ENCODE measurements at regions not wholly inside any gene's neighbourhood (a gene's known extent, or its start where the extent isn't known, plus 50 kb on each side); places are given as distances from the start of the nearest gene placed in this dataset.

DNA sequence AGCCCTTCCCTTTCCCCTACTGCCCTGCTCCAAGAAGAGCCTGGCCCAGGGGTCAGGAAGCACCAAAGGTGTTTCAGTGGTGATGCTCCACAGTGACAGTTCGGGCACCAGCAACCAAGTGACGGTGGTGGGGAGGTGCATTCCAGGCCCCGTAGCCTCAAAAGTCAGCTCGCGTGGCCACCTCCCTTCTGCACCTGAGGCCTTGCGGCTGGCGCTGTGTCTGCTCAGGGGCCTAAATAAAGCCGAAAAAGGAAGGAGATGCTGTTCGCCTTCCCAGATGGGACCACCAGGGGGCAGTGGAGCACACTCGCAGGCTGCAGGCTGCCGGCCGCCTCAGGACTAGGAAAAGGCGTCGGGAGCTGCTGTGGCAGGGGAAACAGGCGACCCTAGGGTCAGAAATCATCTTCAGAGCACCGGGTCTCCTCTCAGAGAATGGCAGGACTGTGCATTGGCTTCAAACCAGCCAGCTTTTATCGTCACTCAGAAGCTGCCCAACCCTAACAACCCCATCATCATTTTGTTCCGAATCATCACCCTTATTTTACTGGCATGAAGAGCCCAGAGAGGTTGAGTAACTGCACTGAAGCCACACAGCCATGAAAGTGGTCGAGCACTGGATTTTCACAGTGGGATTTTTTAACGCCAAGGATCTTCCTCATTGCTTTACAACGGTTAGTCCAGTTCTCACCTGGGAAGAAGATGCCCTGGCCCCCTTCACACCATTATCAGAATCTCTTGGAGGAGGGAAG lies 213.0 kb upstream of the CELF4 start:
- Histone ChIP-seq H3K36me3 (no peaks in the 10 kb centered on the region), H3K4me1 (no peaks in the 10 kb centered on the region), H3K9me3 (no peaks in the 10 kb centered on the region), H3K27ac (no peak overlapping the region), H3K4me3 (no peak overlapping the region), H3K27me3 (no peaks in the 10 kb centered on the region)
- 23% methylated on average over 14 to 21 of the region's 21 CpGs for WGBS, 2 donors
- TF ChIP-seq, protein P1, sequence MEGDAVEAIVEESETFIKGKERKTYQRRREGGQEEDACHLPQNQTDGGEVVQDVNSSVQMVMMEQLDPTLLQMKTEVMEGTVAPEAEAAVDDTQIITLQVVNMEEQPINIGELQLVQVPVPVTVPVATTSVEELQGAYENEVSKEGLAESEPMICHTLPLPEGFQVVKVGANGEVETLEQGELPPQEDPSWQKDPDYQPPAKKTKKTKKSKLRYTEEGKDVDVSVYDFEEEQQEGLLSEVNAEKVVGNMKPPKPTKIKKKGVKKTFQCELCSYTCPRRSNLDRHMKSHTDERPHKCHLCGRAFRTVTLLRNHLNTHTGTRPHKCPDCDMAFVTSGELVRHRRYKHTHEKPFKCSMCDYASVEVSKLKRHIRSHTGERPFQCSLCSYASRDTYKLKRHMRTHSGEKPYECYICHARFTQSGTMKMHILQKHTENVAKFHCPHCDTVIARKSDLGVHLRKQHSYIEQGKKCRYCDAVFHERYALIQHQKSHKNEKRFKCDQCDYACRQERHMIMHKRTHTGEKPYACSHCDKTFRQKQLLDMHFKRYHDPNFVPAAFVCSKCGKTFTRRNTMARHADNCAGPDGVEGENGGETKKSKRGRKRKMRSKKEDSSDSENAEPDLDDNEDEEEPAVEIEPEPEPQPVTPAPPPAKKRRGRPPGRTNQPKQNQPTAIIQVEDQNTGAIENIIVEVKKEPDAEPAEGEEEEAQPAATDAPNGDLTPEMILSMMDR (IDR thresholded peaks at IDR 0.05) = peak; percentile 20 to 55 (median 46)
- no peak for TF ChIP-seq EP300 (IDR thresholded peaks at IDR 0.05)
- no peak for TF ChIP-seq POLR2A (IDR thresholded peaks at IDR 0.05)
- peak in 1 of 2 donors; percentile 16 for DNase-seq (ENCODE audit: low spot score in 2 of 2)

DNA sequence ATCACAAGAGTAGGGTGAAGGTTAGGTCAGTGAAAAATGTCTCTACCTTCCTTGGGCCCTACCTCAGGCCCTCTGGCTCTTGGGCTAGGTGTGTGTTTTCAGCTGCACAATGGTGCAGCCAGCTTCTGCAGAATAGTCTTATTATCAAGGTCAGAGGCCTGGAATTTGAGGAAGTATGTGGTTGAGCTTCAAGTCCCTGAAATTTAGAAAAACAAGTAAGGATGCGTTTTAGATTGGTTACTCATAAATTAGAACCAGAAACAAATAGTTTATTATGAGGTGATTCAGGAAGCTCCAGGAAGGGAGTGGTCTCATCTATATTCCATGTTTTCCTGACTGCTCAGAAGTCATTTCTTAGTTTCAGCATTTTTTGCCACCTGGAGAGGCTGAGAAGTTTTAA lies 204.2 kb upstream of the CELF4 start:
- WGBS, 2 donors = 24 to 41% methylated on average over 1 of the region's 1 CpG
- H3K4me1 ChIP-seq = no peaks in the 10 kb centered on the region
- TF ChIP-seq, protein P1 (IDR thresholded peaks at IDR 0.05) = no peak
- TF ChIP-seq POLR2A (IDR thresholded peaks at IDR 0.05) (no peak), EP300 (IDR thresholded peaks at IDR 0.05) (no peak)
- no peaks in the 10 kb centered on the region for H3K36me3 ChIP-seq
- H3K9me3 ChIP-seq = no peaks in the 10 kb centered on the region
- H3K27ac ChIP-seq = no peak overlapping the region
- DNase-seq (ENCODE audit: low spot score in 2 of 2) = no peak
- no peak overlapping the region for H3K4me3 ChIP-seq
- H3K27me3 ChIP-seq = no peaks in the 10 kb centered on the region

DNA sequence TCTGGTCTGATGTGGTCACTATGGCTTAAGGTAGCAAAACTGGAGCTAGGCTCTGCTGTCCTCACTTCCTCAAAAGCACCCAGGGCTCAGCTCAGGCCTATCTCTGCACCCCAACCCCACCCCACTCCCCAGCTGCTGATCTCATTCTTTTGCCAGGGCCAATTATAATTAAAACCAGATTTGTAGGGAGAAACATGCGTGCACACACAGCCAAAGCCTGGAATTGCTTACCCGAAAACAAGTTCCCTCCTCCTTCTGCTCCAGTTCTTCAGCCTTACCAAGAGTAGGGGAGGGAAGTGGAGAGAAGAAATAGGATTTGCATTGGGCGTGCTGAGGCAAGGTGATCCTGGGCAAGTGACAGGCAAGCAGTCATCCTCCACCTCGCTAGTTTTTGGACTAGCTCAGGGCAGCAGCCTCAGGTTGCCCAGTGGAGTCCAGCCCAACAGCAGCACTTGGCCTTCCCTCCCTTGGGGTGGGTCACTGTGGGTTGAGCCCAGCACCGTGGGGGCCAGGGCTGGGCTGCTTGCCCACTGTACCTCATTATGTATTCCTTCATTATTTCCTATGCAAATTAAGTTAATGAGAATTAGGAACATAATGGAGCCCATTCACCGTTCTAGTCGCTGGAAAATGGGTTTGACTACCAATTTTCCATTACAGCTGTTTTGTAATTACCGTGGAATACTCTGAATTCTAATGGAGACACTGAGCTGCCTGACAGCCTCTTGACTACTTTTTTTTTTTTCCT lies 199.1 kb upstream of the CELF4 start:
- no peaks in the 10 kb centered on the region for H3K36me3 ChIP-seq
- WGBS, 2 donors = 56 to 69% methylated on average over 8 of the region's 8 CpGs
- DNase-seq (ENCODE audit: low spot score in 2 of 2) = no peak
- TF ChIP-seq EP300 (IDR thresholded peaks at IDR 0.05) = no peak
- TF ChIP-seq, protein P1 (IDR thresholded peaks at IDR 0.05) = no peak
- no peak for TF ChIP-seq POLR2A (IDR thresholded peaks at IDR 0.05)
- H3K4me3 ChIP-seq = no peak overlapping the region
- no peaks in the 10 kb centered on the region for H3K4me1 ChIP-seq
- H3K27ac ChIP-seq = no peak overlapping the region
- H3K9me3 ChIP-seq = no peaks in the 10 kb centered on the region
- no peaks in the 10 kb centered on the region for H3K27me3 ChIP-seq

DNA sequence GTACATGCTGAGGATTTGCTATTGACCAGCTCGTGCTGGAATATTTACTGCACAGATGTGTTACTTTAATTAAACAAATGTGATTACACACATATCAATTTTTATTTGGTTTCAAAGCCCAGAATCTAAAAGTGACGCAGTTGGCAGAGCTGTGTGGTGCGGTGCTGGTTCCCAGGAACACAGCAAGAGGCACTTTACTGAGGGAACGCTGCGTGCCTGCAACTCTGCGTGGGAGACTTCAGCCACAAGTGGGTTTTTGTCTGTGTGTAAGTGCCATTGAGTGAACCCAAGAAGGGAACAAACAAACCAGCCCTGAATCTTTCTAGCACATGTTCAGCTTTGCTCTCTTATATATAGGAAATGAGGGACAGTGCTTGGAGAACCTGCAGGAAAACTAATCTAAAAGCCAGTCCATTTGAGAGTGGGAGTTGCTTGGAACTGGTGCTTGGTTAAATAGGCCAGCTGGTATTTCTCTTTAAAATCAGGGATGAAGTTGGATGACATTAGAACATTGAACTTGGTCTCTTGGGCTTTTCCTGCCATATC lies 196.6 kb upstream of the CELF4 start:
- no peak overlapping the region for H3K4me3 ChIP-seq
- H3K9me3 ChIP-seq = no peaks in the 10 kb centered on the region
- DNase-seq (ENCODE audit: low spot score in 2 of 2) = no peak
- H3K4me1 ChIP-seq = no peaks in the 10 kb centered on the region
- TF ChIP-seq, protein P1 (IDR thresholded peaks at IDR 0.05) = no peak
- TF ChIP-seq EP300 (IDR thresholded peaks at IDR 0.05) = peak; percentile 23 to 27
- no peak for TF ChIP-seq POLR2A (IDR thresholded peaks at IDR 0.05)
- no peaks in the 10 kb centered on the region for H3K27me3 ChIP-seq
- H3K36me3 ChIP-seq = no peaks in the 10 kb centered on the region
- H3K27ac ChIP-seq = peak overlapping the region in 2 of 4 donors; percentile 46 to 61
- WGBS, 2 donors = 52 to 63% methylated on average over 6 of the region's 6 CpGs

DNA sequence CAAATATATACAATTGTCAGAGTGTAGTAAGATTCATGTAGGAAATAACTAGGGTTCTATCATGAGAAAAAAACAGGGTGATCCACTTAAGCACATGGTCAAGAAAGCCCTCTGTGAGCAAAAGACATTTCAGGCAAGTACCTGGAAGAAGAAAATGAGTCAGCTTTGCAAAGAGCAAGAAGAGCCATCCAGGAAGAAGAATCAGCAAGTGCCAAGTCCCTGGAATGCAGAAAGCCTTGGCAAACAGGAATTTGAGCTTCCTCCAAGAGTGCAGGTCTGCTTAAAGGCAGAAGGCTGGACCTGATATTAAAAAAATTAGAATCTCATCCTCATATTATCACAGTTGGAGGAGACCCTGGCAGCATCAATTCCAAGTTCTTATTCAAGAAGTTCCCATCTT lies 188.5 kb upstream of the CELF4 start:
- no peak overlapping the region for H3K27ac ChIP-seq
- H3K4me3 ChIP-seq = no peak overlapping the region
- H3K27me3 ChIP-seq = no peaks in the 10 kb centered on the region
- no peaks in the 10 kb centered on the region for H3K4me1 ChIP-seq
- H3K36me3 ChIP-seq = no peaks in the 10 kb centered on the region
- TF ChIP-seq EP300 (IDR thresholded peaks at IDR 0.05) = no peak
- no peak for TF ChIP-seq POLR2A (IDR thresholded peaks at IDR 0.05)
- no peaks in the 10 kb centered on the region for H3K9me3 ChIP-seq
- DNase-seq (ENCODE audit: low spot score in 2 of 2) = no peak
